LNCaP clone FGC (cell line): ENCODE measurements at regions not wholly inside any gene's neighbourhood (a gene's known extent, or its start where the extent isn't known, plus 50 kb on each side); places are given as distances from the start of the nearest gene placed in this dataset.

Experiments
- DNase-seq: peaks from one replicate; pipeline ENCODE4 v3.0.0-alpha.2; 2011; ENCODE audit warnings: low read depth
- H3K4me3 ChIP-seq: 2 replicates; pipeline ENCODE4 v1.5.1; 2011; ENCODE audit warnings: mild to moderate bottlenecking, low read depth, low read length, control low read depth
- CTCF ChIP-seq: IDR thresholded peaks from 2 replicates; pipeline ENCODE4 v1.5.1; 2012; ENCODE audit warnings: mild to moderate bottlenecking; ENCODE audit not compliant: control insufficient read depth, insufficient read depth; ENCODE audit errors: extremely low read depth

- TF ChIP-seq CTCF: no peak
- H3K4me3 ChIP-seq: no peak overlapping the region
- DNase-seq: no peak
Observed at GRCh38 chr3:3560591-3561311, 238.5 kb upstream of the LRRN1 start.

GRCh38 chr3:3559786-3560185 lies 239.4 kb upstream of the LRRN1 start:
- TF ChIP-seq CTCF: no peak
- no peak overlapping the region for H3K4me3 ChIP-seq
- DNase-seq: no peak

GRCh38 chr3:3556078-3556477 lies 243.2 kb upstream of the LRRN1 start:
- no peak for DNase-seq
- no peak for TF ChIP-seq CTCF
- no peak overlapping the region for H3K4me3 ChIP-seq

- TF ChIP-seq CTCF: no peak
- no peak for DNase-seq
- H3K4me3 ChIP-seq: no peak overlapping the region
Observed at GRCh38 chr3:3553236-3553635, 246.0 kb upstream of the LRRN1 start.

- no peak for TF ChIP-seq CTCF
- no peak overlapping the region for H3K4me3 ChIP-seq
- DNase-seq: no peak
Observed at GRCh38 chr3:3552761-3553160, 246.5 kb upstream of the LRRN1 start.

GRCh38 chr3:3551981-3552380 lies 247.2 kb upstream of the LRRN1 start:
- H3K4me3 ChIP-seq: no peak overlapping the region
- no peak for TF ChIP-seq CTCF
- DNase-seq: no peak

- no peak for DNase-seq
- H3K4me3 ChIP-seq: no peak overlapping the region
Observed at GRCh38 chr3:3545360-3545759, 253.9 kb upstream of the LRRN1 start.

More at GRCh38 chr3:3545360-3545759, 253.9 kb upstream of the LRRN1 start:
- TF ChIP-seq CTCF: no peak
